Left lung (tissue), 4 donors: ENCODE measurements at regions not wholly inside any gene's neighbourhood (a gene's known extent, or its start where the extent isn't known, plus 50 kb on each side); places are given as distances from the start of the nearest gene placed in this dataset.
"Not testable (repeated sequence)": the region's sequence is repeated elsewhere in the genome, so short reads cannot be mapped to it uniquely, and the experiment has no call there.

ENCODE experiments used
- ATAC-seq: fragments of 200-7000 bp; cut with Tn5 transposase; one replicate; pipeline ENCODE4 v1.9.1; 2020; ENCODE audit warnings: moderate library complexity
- DNase-seq, 4 donors: peaks; one replicate each; pipeline ENCODE4 v3.0.0-alpha.2; 2013 to 2020
- H3K27ac ChIP-seq, 2 donors: fragments of 200-600 bp; sonication (generic) in 1 of 2; one replicate each; pipeline versions ENCODE4 v1.5.0 to v1.8.0; 2020 to 2021
- H3K27me3 ChIP-seq, 2 donors: fragments of 200-600 bp; sonication (generic) in 1 of 2; one replicate each; pipeline versions ENCODE4 v1.5.0 to v1.8.0; 2020 to 2021
- H3K36me3 ChIP-seq, 2 donors: fragments of 200-600 bp; sonication (generic) in 1 of 2; one replicate each; pipeline versions ENCODE4 v1.5.0 to v1.8.0; 2020 to 2021
- H3K4me1 ChIP-seq, 2 donors: fragments of 200-600 bp; one replicate each; pipeline ENCODE4 v1.8.0; 2021
- H3K4me3 ChIP-seq, 2 donors: fragments of 200-600 bp; sonication (generic) in 1 of 2; one replicate each; pipeline versions ENCODE4 v1.5.0 to v1.8.0; 2020 to 2021; ENCODE audit warnings: mild to moderate bottlenecking in 1 of 2
- H3K9me3 ChIP-seq, 2 donors: fragments of 200-600 bp; sonication (generic) in 1 of 2; one replicate each; pipeline versions ENCODE4 v1.5.0 to v1.8.0; 2020 to 2021
- intact Hi-C, 2 donors: fragments of 100-400 bp; cut with DNase I; formaldehyde crosslinking; loops; one replicate each; pipeline versions ENCODE4 v1.11.2 to v1.14.2; 2022
- TF ChIP-seq, protein P1 (sequence below), 2 donors: fragments of 200-600 bp; sonication (generic) in 1 of 2; IDR thresholded peaks; one replicate each; pipeline versions ENCODE4 v1.5.0 to v1.8.0; 2021; ENCODE audit warnings: antibody characterized with exemption in 2 of 2
- donor health status: DM: no; HTN: yes; CAD: no.
- donor health status: DM: no; HTN: no; CAD: no.

DNA sequence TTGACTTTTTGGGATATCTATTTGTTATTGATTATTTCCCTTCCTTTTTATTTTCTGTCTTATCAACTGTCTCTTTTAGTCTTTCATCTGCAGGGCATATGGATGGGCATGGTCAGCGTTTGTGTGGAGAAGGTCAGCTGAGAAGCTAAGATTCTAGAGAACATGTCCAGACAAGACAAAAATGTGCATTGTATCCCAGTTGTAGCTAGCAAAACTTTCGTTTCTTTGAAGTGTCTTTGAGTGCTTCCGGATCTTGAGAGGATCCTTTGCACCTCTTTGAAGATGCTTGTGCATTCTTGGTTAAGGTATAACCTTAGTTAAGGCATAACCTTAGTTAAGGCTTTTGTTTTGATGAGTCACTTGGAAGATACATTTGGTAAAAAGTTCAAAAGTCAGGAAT is 329.9 kb upstream of the LRRC4C start:
- TF ChIP-seq, protein P1, sequence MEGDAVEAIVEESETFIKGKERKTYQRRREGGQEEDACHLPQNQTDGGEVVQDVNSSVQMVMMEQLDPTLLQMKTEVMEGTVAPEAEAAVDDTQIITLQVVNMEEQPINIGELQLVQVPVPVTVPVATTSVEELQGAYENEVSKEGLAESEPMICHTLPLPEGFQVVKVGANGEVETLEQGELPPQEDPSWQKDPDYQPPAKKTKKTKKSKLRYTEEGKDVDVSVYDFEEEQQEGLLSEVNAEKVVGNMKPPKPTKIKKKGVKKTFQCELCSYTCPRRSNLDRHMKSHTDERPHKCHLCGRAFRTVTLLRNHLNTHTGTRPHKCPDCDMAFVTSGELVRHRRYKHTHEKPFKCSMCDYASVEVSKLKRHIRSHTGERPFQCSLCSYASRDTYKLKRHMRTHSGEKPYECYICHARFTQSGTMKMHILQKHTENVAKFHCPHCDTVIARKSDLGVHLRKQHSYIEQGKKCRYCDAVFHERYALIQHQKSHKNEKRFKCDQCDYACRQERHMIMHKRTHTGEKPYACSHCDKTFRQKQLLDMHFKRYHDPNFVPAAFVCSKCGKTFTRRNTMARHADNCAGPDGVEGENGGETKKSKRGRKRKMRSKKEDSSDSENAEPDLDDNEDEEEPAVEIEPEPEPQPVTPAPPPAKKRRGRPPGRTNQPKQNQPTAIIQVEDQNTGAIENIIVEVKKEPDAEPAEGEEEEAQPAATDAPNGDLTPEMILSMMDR (IDR thresholded peaks at IDR 0.05): no peak
- intact Hi-C loops: no loop called here
- H3K4me1 ChIP-seq: no peaks in the 10 kb centered on the region
- no peak for ATAC-seq
- no peaks in the 10 kb centered on the region for H3K36me3 ChIP-seq
- H3K4me3 ChIP-seq: no peak overlapping the region
- no peaks in the 10 kb centered on the region for H3K27me3 ChIP-seq
- DNase-seq: no peak
- peaks cover 0 to 24% of the 10 kb centered on the region in 2 donors for H3K9me3 ChIP-seq
- H3K27ac ChIP-seq: no peak overlapping the region

DNA sequence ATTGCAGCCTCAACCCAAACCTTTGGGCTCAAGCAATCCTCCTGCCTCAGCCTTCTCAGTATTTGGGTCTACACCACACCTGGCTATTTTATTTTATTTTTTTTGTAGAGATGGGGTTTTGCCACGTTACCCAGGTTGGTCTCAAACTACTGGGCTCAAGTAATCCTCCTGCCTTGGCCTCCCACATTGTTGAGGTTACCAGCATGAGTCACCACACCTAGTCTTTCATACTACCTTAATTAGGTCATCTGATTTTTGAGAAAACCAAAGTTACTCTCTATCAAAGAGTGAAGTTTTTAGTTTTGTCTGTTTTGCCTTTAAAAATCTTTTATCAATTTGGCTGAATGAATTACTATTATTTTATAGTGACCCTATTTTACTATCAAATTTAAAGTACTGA is 335.6 kb upstream of the LRRC4C start:
- DNase-seq (no peak), ATAC-seq (no peak)
- H3K36me3 ChIP-seq: no peaks in the 10 kb centered on the region
- no peak overlapping the region for H3K4me3 ChIP-seq
- H3K27me3 ChIP-seq: no peaks in the 10 kb centered on the region
- H3K4me1 ChIP-seq: no peaks in the 10 kb centered on the region
- TF ChIP-seq, protein P1 (IDR thresholded peaks at IDR 0.05): no peak
- H3K9me3 ChIP-seq: peaks cover 0 to 15% of the 10 kb centered on the region in 2 donors
- no peak overlapping the region for H3K27ac ChIP-seq
- intact Hi-C loops: no loop called here

DNA sequence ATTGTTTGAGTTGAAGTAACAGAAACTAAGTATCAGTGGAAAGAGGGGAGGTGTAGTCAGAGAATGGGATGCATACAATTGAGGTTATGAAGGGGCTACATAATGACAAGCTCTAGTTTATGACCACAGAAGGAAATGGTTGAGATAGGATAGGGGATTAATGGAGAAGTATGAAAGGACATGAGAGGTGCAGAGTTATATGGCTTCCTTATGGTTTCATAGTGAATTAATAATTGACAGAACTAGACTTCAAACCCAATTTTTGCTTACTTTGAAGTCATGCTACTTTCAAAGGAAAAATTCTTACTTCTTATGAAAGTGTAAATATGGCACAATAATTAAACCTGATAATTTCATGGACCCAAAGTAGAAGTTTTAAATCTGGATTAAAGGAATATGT is 340.3 kb upstream of the LRRC4C start:
- no peak overlapping the region for H3K27ac ChIP-seq
- no peaks in the 10 kb centered on the region for H3K9me3 ChIP-seq
- TF ChIP-seq, protein P1 (IDR thresholded peaks at IDR 0.05): no peak
- no peak for DNase-seq
- no peaks in the 10 kb centered on the region for H3K27me3 ChIP-seq
- H3K4me1 ChIP-seq: no peaks in the 10 kb centered on the region
- H3K4me3 ChIP-seq: no peak overlapping the region
- no peaks in the 10 kb centered on the region for H3K36me3 ChIP-seq
- ATAC-seq: no peak
- intact Hi-C loops: no loop called here

DNA sequence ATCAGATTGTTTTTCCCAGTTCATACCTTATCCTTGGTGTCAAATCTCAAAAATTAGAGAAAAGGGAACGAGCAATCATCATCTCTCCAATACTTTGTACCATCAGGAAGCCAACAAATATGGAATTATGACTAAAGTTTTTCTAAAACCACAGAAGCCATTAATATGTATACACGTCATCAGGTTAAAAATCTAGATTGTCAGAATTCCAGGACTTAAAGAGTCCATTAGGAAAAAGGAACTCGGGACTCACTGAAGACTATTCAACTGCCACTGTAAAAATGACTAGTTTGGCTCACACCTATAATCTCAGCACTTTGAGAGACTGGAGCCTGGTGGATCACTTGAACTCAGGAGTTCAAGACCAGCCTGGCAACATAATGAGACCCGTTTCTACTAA is 344.4 kb upstream of the LRRC4C start:
- DNase-seq: no peak
- H3K27me3 ChIP-seq: no peaks in the 10 kb centered on the region
- no peaks in the 10 kb centered on the region for H3K4me1 ChIP-seq
- no peaks in the 10 kb centered on the region for H3K9me3 ChIP-seq
- no peak overlapping the region for H3K27ac ChIP-seq
- no peaks in the 10 kb centered on the region for H3K36me3 ChIP-seq
- intact Hi-C loops: no loop called here
- no peak for ATAC-seq
- H3K4me3 ChIP-seq: no peak overlapping the region
- TF ChIP-seq, protein P1 (IDR thresholded peaks at IDR 0.05): no peak

DNA sequence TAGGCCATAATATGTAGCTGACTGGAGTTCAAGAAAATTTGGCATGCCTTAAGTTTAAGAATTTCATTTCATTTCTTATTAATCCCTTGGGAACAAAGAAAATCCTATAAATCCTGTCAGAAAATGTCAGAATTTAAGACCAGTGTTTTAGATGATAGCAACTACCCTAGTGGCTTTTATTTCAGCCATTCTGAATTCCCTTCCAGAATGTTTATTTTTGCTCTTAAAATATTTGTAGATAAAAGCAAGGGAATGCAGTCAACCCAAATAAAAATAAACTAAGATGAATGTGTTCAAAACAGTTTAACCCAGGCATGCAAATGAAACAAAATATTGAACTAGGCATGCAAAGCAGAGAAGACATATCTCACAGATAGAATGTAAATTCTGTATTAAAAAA is 356.9 kb upstream of the LRRC4C start:
- ATAC-seq (no peak), DNase-seq (no peak)
- no peaks in the 10 kb centered on the region for H3K36me3 ChIP-seq
- H3K27ac ChIP-seq: no peak overlapping the region
- peaks cover 0 to 23% of the 10 kb centered on the region in 2 donors for H3K9me3 ChIP-seq
- intact Hi-C loops: no loop called here
- no peaks in the 10 kb centered on the region for H3K27me3 ChIP-seq
- TF ChIP-seq, protein P1 (IDR thresholded peaks at IDR 0.05): no peak
- no peak overlapping the region for H3K4me3 ChIP-seq
- no peaks in the 10 kb centered on the region for H3K4me1 ChIP-seq

DNA sequence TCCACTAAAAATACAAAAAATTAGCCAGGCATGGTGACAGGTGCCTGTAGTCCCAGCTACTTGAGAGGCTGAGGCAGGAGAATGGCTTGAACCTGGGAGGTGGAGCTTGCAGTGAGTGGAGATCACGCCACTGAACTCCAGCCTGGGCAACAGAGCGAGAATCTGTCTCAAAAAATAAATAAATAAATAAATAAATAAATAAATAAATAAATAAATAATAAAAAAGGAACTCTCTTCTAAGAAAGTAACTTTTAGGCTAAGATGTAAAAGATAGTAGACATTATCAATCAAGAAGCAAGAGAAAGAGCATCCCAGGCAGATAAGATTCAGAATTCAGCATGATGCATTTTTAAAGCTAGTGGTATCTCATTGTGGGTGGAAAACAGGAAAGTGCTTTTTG is 364.8 kb upstream of the LRRC4C start:
- H3K9me3 ChIP-seq, H3K27me3 ChIP-seq, H3K4me1 ChIP-seq, H3K27ac ChIP-seq, H3K36me3 ChIP-seq, H3K4me3 ChIP-seq, intact Hi-C loops, ATAC-seq, DNase-seq: not testable (repeated sequence)
